ENCODE measurements at regions not wholly inside any gene's neighbourhood (a gene's known extent, or its start where the extent isn't known, plus 50 kb on each side); places are given as distances from the start of the nearest gene placed in this dataset.

GRCh38 chr5:13574574-13574973 is 369.9 kb downstream of the DNAH5 start:
- no peak for TF ChIP-seq CTCF (IDR thresholded peaks at IDR 0.05)
- no peak for TF ChIP-seq POLR2A (IDR thresholded peaks at IDR 0.05)
- TF ChIP-seq POLR2AphosphoS5 (IDR thresholded peaks at IDR 0.05), result no peak

Measured in breast epithelium (tissue), 3 donors.